ENCODE measurements at regions not wholly inside any gene's neighbourhood (a gene's known extent, or its start where the extent isn't known, plus 50 kb on each side); places are given as distances from the start of the nearest gene placed in this dataset.
A peak's percentile ranks its signal among the peaks of the same experiment; 100 is the strongest.

DNA sequence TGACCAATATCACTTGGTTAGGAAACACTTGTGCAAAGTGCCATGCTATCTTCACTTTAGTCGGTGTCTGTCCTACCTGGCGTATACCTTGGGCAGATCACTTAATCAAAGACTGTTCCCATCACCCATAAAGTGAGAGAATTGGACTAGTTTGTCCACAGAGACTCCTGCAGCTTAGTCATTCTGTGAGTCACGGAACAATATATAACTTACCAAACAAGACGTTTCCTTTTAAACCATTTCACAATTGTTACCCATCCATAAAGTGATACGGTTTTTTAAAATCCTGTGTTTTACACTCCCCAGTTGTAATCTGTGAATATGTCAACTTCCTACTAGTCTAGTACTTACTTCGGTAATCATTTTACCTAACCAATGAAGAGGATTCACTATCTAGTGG is 499.3 kb upstream of the SMIM21 start:
- Histone ChIP-seq H3K4me1 (no peaks in the 10 kb centered on the region), H3K4me3 (ENCODE audit: low read depth, low read length) (no peak overlapping the region), H3K36me3 (no peaks in the 10 kb centered on the region), H3K9me3 (no peaks in the 10 kb centered on the region), H3K27me3 (no peaks in the 10 kb centered on the region)
- TF ChIP-seq, protein P1, sequence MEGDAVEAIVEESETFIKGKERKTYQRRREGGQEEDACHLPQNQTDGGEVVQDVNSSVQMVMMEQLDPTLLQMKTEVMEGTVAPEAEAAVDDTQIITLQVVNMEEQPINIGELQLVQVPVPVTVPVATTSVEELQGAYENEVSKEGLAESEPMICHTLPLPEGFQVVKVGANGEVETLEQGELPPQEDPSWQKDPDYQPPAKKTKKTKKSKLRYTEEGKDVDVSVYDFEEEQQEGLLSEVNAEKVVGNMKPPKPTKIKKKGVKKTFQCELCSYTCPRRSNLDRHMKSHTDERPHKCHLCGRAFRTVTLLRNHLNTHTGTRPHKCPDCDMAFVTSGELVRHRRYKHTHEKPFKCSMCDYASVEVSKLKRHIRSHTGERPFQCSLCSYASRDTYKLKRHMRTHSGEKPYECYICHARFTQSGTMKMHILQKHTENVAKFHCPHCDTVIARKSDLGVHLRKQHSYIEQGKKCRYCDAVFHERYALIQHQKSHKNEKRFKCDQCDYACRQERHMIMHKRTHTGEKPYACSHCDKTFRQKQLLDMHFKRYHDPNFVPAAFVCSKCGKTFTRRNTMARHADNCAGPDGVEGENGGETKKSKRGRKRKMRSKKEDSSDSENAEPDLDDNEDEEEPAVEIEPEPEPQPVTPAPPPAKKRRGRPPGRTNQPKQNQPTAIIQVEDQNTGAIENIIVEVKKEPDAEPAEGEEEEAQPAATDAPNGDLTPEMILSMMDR (IDR thresholded peaks at IDR 0.05; ENCODE audit: low read depth, low read length) = no peak
- DNase-seq = no peak

DNA sequence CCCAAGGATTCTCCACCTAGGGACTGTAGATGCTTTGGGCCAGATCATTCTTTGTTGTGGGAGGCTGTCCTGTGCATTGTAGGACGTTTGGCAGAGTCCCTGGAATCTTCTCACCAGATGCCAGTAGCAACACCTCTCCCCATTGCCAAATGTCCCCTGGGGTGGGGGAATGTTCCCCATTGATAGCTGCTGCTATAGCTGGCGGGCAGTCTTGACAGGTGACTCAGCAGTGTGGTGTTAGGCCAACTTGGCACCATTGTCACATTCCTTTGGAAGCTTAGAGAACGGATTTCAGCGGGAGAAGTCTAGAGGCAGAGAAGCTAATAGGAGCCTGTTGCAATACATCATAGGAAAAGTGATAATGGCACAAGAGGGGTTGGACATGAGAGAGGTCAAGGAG is 495.7 kb upstream of the SMIM21 start:
- H3K36me3 ChIP-seq = no peaks in the 10 kb centered on the region
- no peak overlapping the region for H3K4me3 ChIP-seq (ENCODE audit: low read depth, low read length)
- no peak for DNase-seq
- H3K27me3 ChIP-seq = no peaks in the 10 kb centered on the region
- TF ChIP-seq, protein P1 (IDR thresholded peaks at IDR 0.05; ENCODE audit: low read depth, low read length) = no peak
- H3K4me1 ChIP-seq = no peaks in the 10 kb centered on the region
- H3K9me3 ChIP-seq = no peaks in the 10 kb centered on the region

DNA sequence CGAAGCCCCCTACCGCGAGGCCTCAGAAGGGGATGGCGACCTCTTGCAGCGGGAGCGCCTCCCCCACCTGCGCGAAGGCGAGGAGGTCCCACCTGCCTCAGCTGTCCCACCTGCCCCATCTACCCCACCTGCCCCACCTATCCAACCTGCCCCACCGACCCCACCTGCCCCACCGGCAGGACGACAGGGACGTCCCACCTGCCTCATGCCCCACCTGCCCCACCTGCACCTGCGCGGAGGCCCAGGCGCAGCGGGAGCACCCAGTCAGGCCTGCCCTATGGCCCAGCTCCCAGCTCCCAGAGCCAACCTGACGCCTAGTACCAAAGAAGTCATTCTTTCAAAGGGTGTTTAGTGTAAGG is 489.1 kb upstream of the SMIM21 start:
- Histone ChIP-seq H3K9me3 (no peaks in the 10 kb centered on the region), H3K4me1 (no peaks in the 10 kb centered on the region), H3K27me3 (no peaks in the 10 kb centered on the region), H3K36me3 (no peaks in the 10 kb centered on the region), H3K4me3 (ENCODE audit: low read depth, low read length) (no peak overlapping the region)
- no peak for DNase-seq
- TF ChIP-seq, protein P1 (IDR thresholded peaks at IDR 0.05; ENCODE audit: low read depth, low read length) = no peak

DNA sequence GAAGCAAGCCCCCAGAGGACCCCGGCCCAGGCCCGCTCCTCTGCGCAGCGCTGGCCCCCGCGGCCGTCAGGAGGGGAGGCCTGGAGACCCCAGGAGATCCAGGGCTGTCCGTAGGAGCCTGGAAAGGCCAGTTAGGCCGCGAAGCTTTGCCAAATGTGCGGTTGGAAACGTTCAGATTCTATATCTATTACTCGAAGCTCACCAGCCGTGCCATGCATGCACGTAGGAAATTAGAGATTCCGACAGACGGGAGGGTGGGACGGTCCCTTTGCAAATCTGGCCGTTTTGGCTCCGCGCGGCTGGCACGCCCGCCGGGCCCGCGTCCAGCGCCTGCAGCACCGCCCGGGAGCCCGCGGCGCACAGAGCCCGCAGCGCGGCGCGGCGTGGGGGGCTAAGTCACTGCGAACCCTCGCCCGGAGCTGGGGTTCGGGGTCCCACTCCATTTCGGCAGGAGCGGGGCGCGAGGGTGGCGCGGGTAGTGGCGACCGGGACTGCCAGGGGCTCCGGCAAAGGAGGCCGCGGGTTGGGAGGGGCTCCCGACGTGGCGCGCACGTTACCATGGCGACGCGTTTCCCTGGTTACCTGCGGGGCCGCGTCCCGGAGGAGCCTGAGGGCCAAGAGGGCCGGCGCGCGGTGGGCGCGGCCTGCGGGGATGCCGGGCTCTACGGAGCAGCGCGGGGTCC is 488.6 kb upstream of the SMIM21 start:
- Histone ChIP-seq H3K36me3 (no peaks in the 10 kb centered on the region), H3K9me3 (no peaks in the 10 kb centered on the region), H3K27me3 (no peaks in the 10 kb centered on the region), H3K4me3 (ENCODE audit: low read depth, low read length) (no peak overlapping the region), H3K4me1 (no peaks in the 10 kb centered on the region)
- TF ChIP-seq, protein P1 (IDR thresholded peaks at IDR 0.05; ENCODE audit: low read depth, low read length) = no peak
- peak; percentile 31 for DNase-seq

DNA sequence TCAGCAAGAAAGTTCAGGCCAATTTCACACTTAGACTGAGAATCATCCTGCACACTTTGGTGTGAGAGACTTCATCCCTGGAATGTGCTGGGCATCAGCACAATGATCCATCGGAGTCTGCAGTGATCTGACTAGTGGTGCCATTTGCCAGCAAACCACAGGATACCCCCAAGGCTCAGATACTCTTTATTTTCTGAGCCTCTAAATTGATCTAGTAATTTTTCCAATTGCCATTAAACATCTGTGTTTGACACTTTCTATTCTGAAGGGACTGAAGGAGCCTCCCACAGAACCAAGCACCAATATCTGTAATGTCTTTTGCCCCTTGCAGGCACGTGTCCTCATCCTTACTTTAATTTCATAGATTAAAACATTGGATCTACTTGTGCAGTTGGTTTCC is 485.3 kb upstream of the SMIM21 start:
- Histone ChIP-seq H3K9me3 (no peaks in the 10 kb centered on the region), H3K36me3 (no peaks in the 10 kb centered on the region), H3K27me3 (no peaks in the 10 kb centered on the region), H3K4me3 (ENCODE audit: low read depth, low read length) (no peak overlapping the region), H3K4me1 (no peaks in the 10 kb centered on the region)
- DNase-seq = no peak
- TF ChIP-seq, protein P1 (IDR thresholded peaks at IDR 0.05; ENCODE audit: low read depth, low read length) = no peak

DNA sequence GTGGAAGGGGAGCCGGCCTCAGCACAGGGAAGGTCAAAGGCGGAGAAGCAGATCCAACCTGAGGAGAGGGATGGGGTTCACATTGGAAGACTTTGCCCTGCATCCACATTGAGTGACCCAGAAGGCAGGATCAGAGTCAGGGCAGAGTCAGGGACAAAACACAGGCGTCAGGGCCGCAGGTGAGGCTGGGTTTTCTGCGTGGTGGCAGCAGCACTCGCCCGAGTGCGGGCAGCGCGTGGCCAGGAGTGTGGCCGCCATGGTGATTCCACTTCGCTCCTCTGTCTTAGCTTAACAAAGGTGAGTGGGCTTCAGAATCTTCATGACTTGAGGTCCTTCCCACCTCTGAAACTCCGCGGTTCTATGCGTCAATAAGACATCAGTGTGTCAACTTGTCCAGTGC is 476.9 kb upstream of the SMIM21 start:
- no peaks in the 10 kb centered on the region for H3K4me1 ChIP-seq
- no peak overlapping the region for H3K4me3 ChIP-seq (ENCODE audit: low read depth, low read length)
- no peaks in the 10 kb centered on the region for H3K9me3 ChIP-seq
- TF ChIP-seq, protein P1 (IDR thresholded peaks at IDR 0.05; ENCODE audit: low read depth, low read length) = no peak
- no peaks in the 10 kb centered on the region for H3K27me3 ChIP-seq
- DNase-seq = no peak
- H3K36me3 ChIP-seq = no peaks in the 10 kb centered on the region

All from BE2C (cell line).